HG03196 (cell line): ENCODE measurements at regions not wholly inside any gene's neighbourhood (a gene's known extent, or its start where the extent isn't known, plus 50 kb on each side); places are given as distances from the start of the nearest gene placed in this dataset.

Experiments
- ATAC-seq: cut with Tn5 transposase; IDR thresholded peaks from one replicate; pipeline ENCODE4 v1.9.1; 2021; ENCODE audit not compliant: unreplicated experiment

DNA sequence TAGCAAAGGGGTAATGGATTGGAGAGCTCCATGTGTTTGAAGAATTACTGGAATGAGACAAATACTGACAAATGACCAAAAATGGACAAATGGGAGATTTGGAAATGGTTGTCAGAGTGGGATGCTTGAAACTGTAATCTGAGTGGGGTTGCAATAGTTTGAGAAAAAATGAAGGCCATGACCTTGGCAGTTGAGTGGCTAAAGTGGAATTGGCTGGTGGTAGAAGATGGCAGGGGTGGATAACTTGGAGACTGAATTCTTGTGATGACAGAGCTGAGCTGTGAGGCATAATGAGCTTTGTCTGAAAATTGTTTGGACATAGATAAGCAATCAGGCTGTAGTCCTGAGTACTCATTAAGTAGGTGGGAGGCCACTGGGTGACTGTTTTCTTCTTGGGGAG lies 222.5 kb upstream of the PRICKLE1 start:
- ATAC-seq = no peak

DNA sequence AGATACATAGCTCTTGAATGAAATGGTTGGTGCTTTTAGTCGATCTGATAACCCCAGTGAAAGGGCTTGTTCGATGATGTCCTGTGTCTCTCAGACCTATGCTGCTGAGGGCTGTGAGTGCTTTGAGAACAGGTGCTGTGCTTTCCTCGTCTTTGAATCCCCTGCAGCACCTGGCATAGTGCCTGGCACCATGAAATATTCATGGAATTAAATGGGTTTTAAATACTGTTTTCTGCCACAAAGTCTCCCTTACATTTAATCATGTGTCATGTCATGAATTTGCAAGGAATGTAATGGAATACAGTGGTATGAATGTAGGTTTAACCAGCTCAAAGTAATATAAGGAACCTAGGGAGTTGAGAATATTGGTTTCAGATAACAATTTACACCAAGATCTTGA lies 220.5 kb upstream of the PRICKLE1 start:
- ATAC-seq = no peak

DNA sequence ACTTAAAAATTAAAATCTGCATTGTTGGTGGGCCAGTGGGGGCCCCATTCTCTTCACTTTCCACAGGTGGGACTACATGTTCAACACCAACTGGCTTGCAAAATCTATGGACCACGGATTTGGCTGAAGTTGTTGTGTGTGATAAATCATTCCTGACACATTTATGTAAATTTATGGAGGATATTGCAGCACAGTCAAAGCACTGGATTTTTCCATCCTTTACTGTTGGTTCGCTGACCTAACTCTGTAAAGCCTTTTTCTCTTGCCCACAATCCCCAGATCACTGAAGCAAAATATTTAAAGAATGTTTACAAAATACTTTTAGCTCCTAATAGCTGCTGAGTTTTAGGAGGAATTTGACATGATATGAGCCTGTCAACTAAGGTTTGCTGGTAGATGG lies 219.7 kb upstream of the PRICKLE1 start:
- no peak for ATAC-seq

DNA sequence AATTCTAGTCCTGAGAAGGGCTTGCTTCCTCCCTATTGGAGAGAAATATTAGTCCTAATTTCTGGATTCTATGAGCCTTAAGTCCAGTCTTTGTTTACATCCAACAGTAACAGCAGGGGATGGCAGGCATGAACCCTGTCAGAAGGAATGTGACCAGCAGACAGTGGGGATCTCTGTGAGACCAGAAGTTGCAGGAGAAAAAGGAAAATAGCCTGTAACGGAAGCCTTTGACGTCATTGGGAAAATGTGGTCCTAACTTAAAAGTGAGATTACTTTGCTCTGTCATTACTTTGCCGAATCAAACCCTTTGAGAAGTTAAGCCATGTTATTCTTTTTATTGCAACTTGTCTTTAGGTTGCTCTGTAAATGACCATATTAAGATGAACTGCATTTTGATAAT lies 218.2 kb upstream of the PRICKLE1 start:
- ATAC-seq = no peak

DNA sequence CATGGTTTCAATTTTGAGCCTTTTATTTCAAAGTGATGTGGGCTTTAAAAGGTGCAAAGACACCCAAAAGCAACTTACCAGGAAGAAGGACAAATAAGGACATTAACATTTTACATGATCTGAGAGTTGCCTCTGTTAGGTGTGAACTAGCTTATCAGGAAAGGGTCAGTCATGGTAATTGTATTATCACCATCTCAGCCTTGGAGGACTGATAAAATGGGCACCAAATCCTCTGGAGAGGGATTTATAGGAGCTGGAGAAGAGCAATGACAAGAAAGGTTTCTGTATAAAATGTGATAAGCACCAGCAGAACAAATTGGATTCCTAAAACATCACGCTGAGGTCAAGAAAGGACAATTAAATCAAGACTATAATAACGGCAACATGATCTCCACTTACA lies 217.7 kb upstream of the PRICKLE1 start:
- no peak for ATAC-seq

DNA sequence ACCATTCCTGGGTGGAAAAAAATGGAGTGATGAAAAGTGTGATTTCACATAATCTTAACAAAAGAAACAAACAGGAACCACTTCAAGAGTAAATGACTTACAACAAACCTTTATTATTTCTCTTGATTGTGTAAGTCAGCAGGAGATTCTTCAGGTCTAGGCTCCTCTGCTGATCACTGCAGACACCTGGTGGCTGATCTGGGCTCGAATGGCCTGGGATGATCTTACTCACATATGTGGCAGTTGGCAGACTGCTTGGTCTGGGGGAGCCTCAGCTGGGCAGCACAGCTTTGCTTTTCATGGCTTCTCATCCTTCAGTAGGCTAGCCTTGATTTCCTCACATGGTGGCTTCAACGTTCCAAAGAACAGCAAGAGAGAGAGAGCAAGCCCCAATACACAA lies 215.4 kb upstream of the PRICKLE1 start:
- no peak for ATAC-seq

DNA sequence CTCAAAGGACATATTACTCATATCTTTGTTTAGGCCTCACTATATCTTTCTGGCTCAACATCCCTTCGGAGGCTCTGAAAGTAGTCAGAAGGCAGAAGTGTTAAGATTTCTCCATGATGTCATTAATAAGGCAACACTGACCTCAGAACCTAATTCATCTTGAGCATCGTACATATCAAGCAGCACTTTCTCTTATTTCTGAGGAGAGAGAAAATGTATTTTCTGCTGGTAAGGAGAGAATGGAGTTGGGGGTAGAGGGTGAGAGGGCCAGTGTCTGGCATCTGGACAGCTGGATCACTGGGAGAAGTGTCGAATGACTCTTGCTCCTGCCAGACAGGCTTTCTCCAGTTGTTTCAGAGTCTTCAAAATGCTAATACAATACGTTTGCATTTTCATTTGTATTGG lies 213.2 kb upstream of the PRICKLE1 start:
- no peak for ATAC-seq

DNA sequence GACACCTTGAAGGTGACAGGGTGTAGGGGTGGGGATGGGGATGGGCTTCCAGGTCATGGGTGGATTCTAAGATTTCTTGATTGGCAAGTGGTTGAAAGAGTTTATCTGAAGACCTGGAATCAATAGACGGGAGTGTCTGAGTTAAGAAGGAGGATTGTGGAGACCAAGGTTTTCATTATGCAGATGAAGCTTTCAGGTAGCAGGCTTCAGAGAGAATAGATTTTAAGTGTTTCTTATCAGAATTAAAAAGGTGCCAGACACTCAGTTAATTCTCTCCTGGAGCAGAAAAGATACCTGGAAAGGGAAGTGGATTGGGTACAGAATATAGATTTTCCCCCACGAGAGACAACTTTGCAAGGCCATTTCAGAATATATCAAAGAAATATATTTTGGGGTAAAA lies 211.7 kb upstream of the PRICKLE1 start:
- ATAC-seq = no peak

DNA sequence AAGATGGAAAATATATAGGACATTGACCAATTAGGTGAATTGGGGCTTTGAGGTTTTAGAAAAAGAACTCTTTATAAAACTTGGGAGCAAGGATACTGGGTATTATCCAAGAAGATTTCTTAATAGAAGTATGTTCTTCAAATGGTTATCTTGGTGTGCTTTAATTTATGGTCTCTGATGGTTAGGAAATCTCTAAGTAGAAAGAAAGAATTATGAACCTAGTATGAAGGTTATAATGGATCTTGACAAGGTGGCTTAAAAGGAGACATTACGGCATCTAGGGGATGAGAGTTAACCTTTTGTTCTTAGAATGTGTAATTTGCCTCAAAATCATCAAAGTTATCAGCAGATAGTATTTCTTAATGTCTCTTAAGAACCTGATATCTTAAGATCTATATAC lies 210.4 kb upstream of the PRICKLE1 start:
- ATAC-seq = no peak

DNA sequence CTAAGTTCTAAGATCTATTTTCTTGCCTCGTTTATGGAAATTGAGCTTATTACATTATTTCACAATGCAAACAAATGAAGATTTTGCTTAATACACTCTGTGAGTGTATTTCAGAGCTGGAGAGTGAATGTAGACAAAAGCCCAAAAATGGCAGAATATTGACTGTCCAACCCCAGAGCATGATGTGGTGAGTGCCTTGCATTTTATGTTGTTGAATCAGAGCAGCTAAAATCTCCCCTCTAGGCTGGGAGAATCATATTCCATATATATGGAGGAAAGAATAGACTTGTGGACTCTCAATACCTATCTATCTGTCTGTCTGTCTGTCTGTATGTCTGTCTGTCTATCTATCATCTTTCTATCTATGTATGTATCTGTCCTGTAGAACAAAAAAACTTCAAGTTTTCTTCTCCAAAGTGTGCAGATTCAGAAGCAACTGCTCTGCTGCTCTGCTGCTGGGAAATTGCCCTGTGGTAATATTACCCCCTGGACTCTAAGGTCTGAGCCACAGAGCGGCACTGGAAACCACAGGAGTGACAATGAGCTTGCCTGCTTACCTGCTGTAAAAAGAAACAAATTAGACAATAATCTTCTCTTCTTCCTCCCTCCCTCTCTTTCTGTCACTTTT lies 209.4 kb upstream of the PRICKLE1 start:
- ATAC-seq = no peak

DNA sequence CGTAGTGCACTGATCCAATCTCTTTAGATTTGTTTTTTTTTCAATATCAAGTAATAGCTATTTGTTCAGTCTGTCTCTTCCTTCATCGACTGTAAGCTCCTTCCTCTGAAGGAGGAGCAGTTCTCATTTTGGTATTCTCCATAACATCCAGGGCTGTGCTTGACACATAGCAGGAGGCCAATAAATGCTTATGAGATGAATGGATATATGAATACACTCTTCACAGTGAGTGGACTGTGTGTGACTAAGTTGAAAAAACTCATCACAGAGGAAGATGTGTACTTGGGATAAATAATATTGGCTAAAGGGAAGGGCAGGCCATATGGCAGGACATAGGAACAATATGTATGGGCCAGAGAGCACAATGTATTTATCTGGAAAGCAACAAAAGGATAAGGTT lies 205.3 kb upstream of the PRICKLE1 start:
- ATAC-seq = no peak

DNA sequence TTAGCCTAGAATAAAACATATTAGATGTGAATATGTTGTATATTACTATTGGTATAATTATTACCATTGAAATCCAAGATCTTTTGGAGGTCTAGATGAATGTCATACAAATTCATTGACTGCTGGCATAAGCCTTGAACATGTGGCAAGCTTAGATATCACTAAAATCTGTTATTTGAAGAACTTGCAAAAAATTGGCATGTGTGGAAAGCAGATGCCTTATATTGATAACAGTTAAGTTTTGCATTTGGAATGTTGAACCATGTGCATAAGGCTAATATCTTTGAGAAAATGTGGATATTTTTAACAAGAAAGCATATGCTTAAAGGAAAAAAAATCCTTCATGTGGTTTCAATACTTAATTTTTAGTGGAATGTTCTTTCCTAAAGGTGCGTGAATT lies 203.6 kb upstream of the PRICKLE1 start:
- no peak for ATAC-seq

DNA sequence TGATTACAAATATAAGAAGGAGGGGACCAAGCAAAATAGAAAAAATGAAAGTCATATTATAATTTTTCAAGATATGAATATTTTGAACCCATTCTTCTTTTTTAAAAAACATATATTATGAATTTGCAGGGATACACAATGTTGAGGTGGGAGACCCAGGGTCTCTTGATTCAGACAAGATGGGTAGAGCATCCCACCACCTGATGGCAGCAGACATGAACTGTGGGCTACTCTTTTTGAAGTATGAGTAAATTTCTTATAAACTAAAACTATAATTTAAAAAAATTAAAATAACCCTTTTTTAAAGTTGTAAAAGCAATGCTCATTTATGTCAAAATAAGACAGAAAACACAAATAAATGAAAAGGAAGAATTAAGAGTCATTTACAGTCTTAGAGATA lies 202.7 kb upstream of the PRICKLE1 start:
- no peak for ATAC-seq

DNA sequence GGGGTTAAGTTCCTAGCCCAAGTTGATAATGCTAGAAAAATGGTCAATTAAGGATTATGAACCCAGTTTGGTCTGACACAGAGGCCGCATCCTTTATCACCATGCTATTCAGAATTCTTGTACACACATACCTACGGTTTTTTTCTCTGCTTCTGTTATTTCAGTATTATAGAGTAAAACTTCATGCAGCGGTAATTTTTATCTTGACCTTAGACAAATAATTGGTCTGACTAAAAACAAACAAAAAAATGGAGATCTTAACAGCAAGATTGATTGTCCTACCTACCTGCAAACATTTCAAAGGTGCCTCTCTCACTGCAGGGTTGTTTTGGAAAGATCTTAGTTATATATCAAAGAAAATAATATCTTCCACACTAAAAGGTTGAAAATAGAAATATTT lies 201.9 kb upstream of the PRICKLE1 start:
- ATAC-seq = no peak

DNA sequence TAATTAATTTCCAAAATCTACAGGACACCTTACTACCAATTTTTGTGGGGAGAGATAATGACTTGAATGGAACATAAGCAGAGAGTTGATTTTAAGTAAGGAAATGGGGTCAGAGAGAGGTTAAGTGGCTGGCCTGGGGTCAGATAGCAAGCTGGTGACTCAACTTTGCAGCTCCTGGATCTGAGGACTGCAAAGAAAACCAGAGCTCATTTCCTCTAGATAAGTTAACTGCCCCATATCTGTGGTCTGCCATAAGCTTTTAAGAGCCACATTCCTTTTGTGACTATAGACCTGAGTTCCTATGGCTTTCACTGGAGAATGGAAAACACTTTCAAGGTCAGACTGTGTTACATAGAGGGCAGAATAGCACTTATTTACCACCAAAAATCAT lies 201.2 kb upstream of the PRICKLE1 start:
- ATAC-seq = no peak

DNA sequence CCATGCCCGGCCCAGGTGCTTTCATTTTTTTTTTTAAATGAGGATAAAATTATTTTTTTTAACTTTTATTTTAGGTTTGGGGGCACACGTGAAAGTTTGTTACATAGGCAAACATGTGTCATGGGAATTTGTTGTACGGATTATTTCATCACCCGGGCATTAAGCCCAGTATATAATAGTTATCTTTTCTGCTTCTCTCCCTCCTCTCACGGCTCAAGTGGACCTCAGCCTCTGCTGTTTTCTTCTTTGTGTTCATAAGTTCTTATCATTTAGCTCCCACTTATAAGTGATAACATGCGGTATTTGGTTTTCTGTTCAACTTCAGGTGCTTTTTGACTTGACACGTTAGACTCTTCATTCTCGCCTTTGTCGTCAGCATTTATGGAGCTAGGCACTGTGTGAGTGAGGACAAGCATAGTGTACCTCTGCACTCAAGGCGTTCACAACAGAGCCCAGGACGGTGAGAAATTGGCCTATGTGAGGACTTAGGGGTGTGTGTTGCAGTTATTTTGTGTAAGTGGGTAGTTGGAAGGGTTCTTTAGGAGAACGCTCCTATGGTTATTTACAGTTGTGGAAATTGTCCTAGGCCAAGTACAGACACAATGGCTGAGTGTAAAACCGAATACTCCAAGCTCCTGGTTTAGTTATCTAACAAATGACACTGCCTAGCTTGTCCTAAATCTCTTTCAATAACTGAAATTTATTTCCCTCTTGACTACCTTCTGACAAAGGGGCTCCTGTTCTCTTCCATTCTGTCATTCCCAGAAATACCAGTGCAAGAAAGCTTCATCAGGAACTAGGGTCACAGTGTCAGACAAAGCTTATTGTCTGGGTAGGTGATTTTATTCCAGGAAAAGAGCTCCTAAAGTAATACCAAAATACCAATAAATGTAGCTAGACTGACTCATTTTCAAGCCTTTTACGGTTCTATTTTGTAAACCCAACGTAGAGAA lies 200.5 kb upstream of the PRICKLE1 start:
- ATAC-seq = no peak

DNA sequence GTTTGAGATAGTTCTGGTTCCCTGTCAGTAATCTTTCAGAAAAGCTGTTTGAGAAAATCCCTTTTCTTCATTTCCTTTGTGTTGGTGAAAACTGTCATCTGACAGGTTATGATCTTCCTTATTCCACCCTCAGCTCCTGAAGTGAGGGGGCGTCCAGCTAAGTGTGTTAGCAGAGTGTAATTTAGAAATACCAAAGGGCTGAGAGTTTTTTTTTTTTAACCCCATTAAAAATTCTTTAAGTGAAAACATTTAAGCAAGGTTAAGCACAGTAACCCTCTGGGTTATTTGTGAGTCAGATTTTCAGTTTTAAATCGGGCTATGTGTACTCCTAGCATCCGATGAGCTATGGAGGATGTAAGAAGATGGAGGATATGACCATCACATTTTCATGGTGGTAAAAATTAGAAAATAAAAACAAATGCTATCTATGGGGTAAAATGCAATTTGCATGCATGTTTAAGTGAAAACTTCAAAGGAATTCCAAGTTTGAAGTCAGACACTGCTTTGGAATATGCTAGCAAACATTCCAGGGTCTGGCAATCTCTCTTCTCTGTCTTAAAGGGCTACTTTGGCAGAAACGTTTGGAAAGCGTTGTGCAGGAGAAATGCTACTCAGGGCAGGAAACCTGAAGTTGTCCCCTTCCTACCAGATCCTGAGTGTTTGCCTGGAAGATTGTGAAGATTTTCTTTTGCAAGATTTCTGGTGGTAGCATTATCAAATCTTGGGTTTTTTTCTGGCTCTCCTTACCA lies 197.0 kb upstream of the PRICKLE1 start:
- no peak for ATAC-seq

DNA sequence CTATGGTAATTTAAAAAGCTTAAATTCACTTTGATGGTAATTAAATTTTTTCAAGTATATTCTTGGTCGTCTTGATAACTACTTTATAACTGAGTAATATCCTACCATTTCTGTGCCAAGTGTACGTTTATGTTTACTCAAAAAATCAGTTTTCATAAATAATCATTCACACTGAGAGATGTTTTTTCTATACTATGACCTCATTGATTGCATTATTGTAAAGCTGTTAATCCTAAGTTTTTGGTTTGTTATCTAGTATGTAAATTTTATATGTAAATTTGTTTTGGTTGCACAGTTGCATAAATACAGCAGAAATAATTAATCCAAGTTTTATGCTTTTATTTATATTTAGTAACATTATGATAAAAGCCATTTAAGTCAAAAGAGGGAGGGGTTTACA lies 196.4 kb upstream of the PRICKLE1 start:
- no peak for ATAC-seq

DNA sequence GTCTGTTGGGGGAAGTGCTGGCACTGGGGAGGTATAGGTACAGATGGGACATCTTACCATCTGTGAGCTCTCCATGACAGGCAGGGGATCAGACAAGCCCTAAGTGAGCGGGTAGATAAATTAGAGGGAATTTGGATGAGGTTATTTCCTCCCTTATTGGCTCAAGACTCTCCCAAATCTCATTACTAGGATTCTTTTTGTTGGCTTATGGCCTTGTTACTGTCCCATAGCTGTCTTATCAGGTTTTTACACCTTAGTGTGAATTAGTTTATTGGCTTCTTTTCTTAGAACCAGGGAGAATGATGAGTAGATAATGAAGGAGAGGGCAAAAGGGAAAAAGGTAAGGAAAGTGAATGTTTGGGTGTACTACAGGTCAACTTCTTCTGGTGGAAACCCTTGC lies 191.1 kb upstream of the PRICKLE1 start:
- no peak for ATAC-seq

DNA sequence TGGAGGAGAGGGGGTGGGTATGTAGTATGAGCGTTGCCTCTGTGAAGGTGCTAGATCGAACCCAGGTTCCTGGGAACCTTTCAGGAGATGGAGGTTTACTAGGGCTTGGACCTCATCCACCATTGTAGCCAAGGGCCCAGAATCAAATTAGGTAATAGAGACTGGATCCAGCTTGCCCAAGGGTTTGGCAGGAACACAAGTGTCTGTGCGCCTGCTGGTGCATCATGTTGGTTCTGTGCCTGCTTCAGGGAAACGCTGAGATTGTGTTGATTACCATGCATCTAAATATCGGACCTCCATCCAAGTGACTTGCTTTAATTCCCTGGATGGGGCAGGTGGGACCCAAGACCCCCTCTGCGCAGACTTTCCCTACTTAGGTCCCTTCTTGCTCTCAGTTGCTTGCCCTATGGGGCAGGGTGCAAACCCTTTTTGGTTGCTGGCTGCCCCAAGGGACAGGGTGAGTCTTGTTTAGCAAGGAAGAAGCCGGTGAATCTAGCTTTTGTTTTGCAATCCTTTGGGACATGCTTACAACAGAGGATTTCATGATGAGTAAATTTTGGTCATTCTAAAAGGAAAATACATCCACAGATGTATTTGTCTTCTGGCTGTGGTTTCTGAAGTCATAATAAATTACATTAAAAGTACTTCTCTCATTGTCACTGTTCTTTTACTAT lies 189.8 kb upstream of the PRICKLE1 start:
- ATAC-seq = no peak

DNA sequence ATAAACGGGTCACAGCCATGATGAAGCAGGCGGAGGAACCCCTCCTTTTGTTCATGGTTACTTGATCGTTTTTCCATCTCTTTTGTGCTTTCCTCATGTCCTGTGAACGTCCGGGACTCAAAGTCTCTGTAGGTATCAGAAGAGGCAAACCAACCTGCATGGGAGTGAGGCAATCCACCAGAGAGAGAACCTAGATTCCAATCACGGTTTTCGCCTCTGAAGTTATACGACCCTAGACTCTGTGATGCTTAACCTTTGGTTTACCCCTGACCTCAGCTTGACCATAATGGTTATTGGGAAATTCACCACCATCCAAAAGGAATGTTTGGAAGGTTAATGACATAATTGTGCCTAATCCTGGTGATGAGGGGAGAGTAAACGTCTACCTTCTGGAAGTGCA lies 186.8 kb upstream of the PRICKLE1 start:
- no peak for ATAC-seq
